Activated effector memory CD4-positive, alpha-beta T cell treated with Interleukin-2 at 50 U/mL for 16 hours (primary cell): ENCODE measurements at regions not wholly inside any gene's neighbourhood (a gene's known extent, or its start where the extent isn't known, plus 50 kb on each side); places are given as distances from the start of the nearest gene placed in this dataset.

ENCODE experiments used
- DNase-seq: peaks from one replicate; pipeline ENCODE4 v3.0.0-alpha.2; 2020

- no peak for DNase-seq
These were observed 272.2 kb upstream of the CFAP20DC start for GRCh38 chr3:59321881-59322540.

- no peak for DNase-seq
These were observed 270.3 kb upstream of the CFAP20DC start for GRCh38 chr3:59320080-59320479.

GRCh38 chr3:59319442-59319841 lies 269.6 kb upstream of the CFAP20DC start:
- DNase-seq: no peak

- DNase-seq: no peak
These were observed 269.1 kb upstream of the CFAP20DC start for GRCh38 chr3:59318881-59319280.

GRCh38 chr3:59317386-59317785 lies 267.6 kb upstream of the CFAP20DC start:
- DNase-seq: no peak

GRCh38 chr3:59316688-59317275 lies 267.0 kb upstream of the CFAP20DC start:
- DNase-seq: no peak

- DNase-seq: no peak
These were observed 263.5 kb upstream of the CFAP20DC start for GRCh38 chr3:59313365-59313764.

GRCh38 chr3:59311231-59311630 lies 261.4 kb upstream of the CFAP20DC start:
- DNase-seq: no peak

- DNase-seq: no peak
These were observed 260.9 kb upstream of the CFAP20DC start for GRCh38 chr3:59310736-59311135.

- no peak for DNase-seq
These were observed 258.9 kb upstream of the CFAP20DC start for GRCh38 chr3:59308684-59309083.

GRCh38 chr3:59308001-59308400 lies 258.2 kb upstream of the CFAP20DC start:
- DNase-seq: no peak

- DNase-seq: no peak
These were observed 256.6 kb upstream of the CFAP20DC start for GRCh38 chr3:59306436-59306835.

- no peak for DNase-seq
These were observed 254.5 kb upstream of the CFAP20DC start for GRCh38 chr3:59304296-59304695.

- DNase-seq: no peak
These were observed 253.6 kb upstream of the CFAP20DC start for GRCh38 chr3:59303452-59303851.

- no peak for DNase-seq
These were observed 252.6 kb upstream of the CFAP20DC start for GRCh38 chr3:59302442-59302841.

- DNase-seq: no peak
These were observed 250.9 kb upstream of the CFAP20DC start for GRCh38 chr3:59300733-59301132.

- no peak for DNase-seq
These were observed 249.7 kb upstream of the CFAP20DC start for GRCh38 chr3:59299561-59299960.

GRCh38 chr3:59290358-59290757 lies 240.5 kb upstream of the CFAP20DC start:
- DNase-seq: no peak

- DNase-seq: no peak
These were observed 240.0 kb upstream of the CFAP20DC start for GRCh38 chr3:59289831-59290230.

GRCh38 chr3:59288951-59289350 lies 239.1 kb upstream of the CFAP20DC start:
- no peak for DNase-seq

- no peak for DNase-seq
These were observed 237.1 kb upstream of the CFAP20DC start for GRCh38 chr3:59286791-59287531.

- no peak for DNase-seq
These were observed 235.7 kb upstream of the CFAP20DC start for GRCh38 chr3:59285560-59285959.

GRCh38 chr3:59284926-59285325 lies 235.1 kb upstream of the CFAP20DC start:
- DNase-seq: no peak

GRCh38 chr3:59280113-59280512 lies 230.3 kb upstream of the CFAP20DC start:
- no peak for DNase-seq
